ENCODE measurements at regions not wholly inside any gene's neighbourhood (a gene's known extent, or its start where the extent isn't known, plus 50 kb on each side); places are given as distances from the start of the nearest gene placed in this dataset.

DNA sequence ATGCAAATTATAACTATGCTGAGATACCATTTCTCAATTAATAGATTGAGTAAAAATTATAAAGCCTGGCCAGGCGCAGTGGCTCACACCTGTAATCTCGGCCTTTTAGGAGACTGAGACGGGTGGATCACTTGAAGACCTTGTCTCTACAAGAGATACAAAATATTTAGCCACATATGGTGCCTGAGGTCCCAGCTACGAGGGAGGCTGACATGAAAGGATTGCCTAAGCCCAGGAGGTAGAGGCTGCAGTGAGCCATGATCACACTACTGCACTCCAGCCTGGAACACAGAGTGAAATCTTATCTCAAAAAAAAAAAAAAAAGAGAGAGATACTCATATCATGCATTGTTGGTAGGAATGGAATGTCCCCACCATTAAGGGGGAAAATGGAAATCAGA lies 142.4 kb downstream of the RCN1 start:
- H2AFZ ChIP-seq (ENCODE audit: insufficient read depth, low read depth, low read length, poor library complexity, severe bottlenecking): no peak overlapping the region
- H3K4me2 ChIP-seq (replicated peaks; ENCODE audit: extremely low read depth, low read length, poor library complexity, severe bottlenecking): no peak overlapping the region
- H3K4me3 ChIP-seq (replicated peaks in 1 of 3; ENCODE audit: low read depth in 2 of 3, low read length in 3 of 3): no peak overlapping the region
- DNase-seq: no peak
- H4K20me1 ChIP-seq (ENCODE audit: insufficient read depth, low read length): no peaks in the 10 kb centered on the region
- H3K9ac ChIP-seq (ENCODE audit: insufficient read depth, low read length, poor library complexity, severe bottlenecking): no peak overlapping the region
- TF ChIP-seq CTCF (IDR thresholded peaks at IDR 0.05): no peak
- Mint-ChIP-seq H3K27ac (no peak overlapping the region), H3K4me3 (no peak overlapping the region), H3K36me3 (no peaks in the 10 kb centered on the region), H3K4me1 (no peaks in the 10 kb centered on the region), H3K27me3 (ENCODE audit: low read depth in 3 of 3) (peaks cover 4 to 12% (median 6%) of the 10 kb centered on the region in 3 donors), H3K9me3 (peaks cover 0 to 2% (median 0%) of the 10 kb centered on the region in 7 donors)
- no peaks in the 10 kb centered on the region for H3K79me2 ChIP-seq (ENCODE audit: insufficient read depth, low read length)
- no peaks in the 10 kb centered on the region for H3K36me3 ChIP-seq (replicated peaks in 1 of 2; ENCODE audit: control insufficient read depth in 1 of 2, insufficient read depth in 2 of 2, low read length in 2 of 2)
- 100% methylated on average over 1 of the region's 4 CpGs for WGBS (ENCODE audit: insufficient coverage)
- no peaks in the 10 kb centered on the region for H3K9me3 ChIP-seq (replicated peaks in 1 of 2; ENCODE audit: control insufficient read depth in 1 of 2, insufficient read depth in 1 of 2, low read length in 2 of 2)
- H3K27me3 ChIP-seq (ENCODE audit: control insufficient read depth in 2 of 2, insufficient read depth in 2 of 2, low read length in 2 of 2): peaks cover 2 to 3% of the 10 kb centered on the region in 2 donors
- no peaks in the 10 kb centered on the region for H3K4me1 ChIP-seq (ENCODE audit: control insufficient read depth in 1 of 2, insufficient read depth in 2 of 2, low read length in 2 of 2)
- intact Hi-C loops (cut with micrococcal nuclease): no loop called here
- no peak overlapping the region for H3K27ac ChIP-seq (ENCODE audit: low read depth in 1 of 2, low read length in 2 of 2)

GRCh38 chr11:32233928-32234327 lies 143.1 kb downstream of the RCN1 start:
- DNase-seq: no peak
- no peak overlapping the region for H3K4me2 ChIP-seq (replicated peaks; ENCODE audit: extremely low read depth, low read length, poor library complexity, severe bottlenecking)
- no peaks in the 10 kb centered on the region for H3K36me3 ChIP-seq (replicated peaks in 1 of 2; ENCODE audit: control insufficient read depth in 1 of 2, insufficient read depth in 2 of 2, low read length in 2 of 2)
- Mint-ChIP-seq H3K4me3 (no peak overlapping the region), H3K27ac (no peak overlapping the region), H3K9me3 (peaks cover 0 to 1% (median 0%) of the 10 kb centered on the region in 7 donors), H3K27me3 (ENCODE audit: low read depth in 3 of 3) (peaks cover 4 to 12% (median 9%) of the 10 kb centered on the region in 3 donors), H3K36me3 (no peaks in the 10 kb centered on the region), H3K4me1 (no peaks in the 10 kb centered on the region)
- no peaks in the 10 kb centered on the region for H3K4me1 ChIP-seq (ENCODE audit: control insufficient read depth in 1 of 2, insufficient read depth in 2 of 2, low read length in 2 of 2)
- no peaks in the 10 kb centered on the region for H4K20me1 ChIP-seq (ENCODE audit: insufficient read depth, low read length)
- WGBS (ENCODE audit: insufficient coverage): 0% methylated on average over 1 of the region's 2 CpGs
- no peaks in the 10 kb centered on the region for H3K9me3 ChIP-seq (replicated peaks in 1 of 2; ENCODE audit: control insufficient read depth in 1 of 2, insufficient read depth in 1 of 2, low read length in 2 of 2)
- H3K27ac ChIP-seq (ENCODE audit: low read depth in 1 of 2, low read length in 2 of 2): no peak overlapping the region
- H3K4me3 ChIP-seq (replicated peaks in 1 of 3; ENCODE audit: low read depth in 2 of 3, low read length in 3 of 3): no peak overlapping the region
- no peak for TF ChIP-seq CTCF (IDR thresholded peaks at IDR 0.05)
- intact Hi-C loops (cut with micrococcal nuclease): no loop called here
- H3K79me2 ChIP-seq (ENCODE audit: insufficient read depth, low read length): no peaks in the 10 kb centered on the region
- peaks cover 2 to 6% of the 10 kb centered on the region in 2 donors for H3K27me3 ChIP-seq (ENCODE audit: control insufficient read depth in 2 of 2, insufficient read depth in 2 of 2, low read length in 2 of 2)
- no peak overlapping the region for H2AFZ ChIP-seq (ENCODE audit: insufficient read depth, low read depth, low read length, poor library complexity, severe bottlenecking)
- no peak overlapping the region for H3K9ac ChIP-seq (ENCODE audit: insufficient read depth, low read length, poor library complexity, severe bottlenecking)
